Thoracic aorta (tissue), 2 donors: ENCODE measurements at regions not wholly inside any gene's neighbourhood (a gene's known extent, or its start where the extent isn't known, plus 50 kb on each side); places are given as distances from the start of the nearest gene placed in this dataset.

Experiments used
- ATAC-seq: fragments of 150-250 bp; one replicate; pipeline ENCODE4 v1.8.0; 2017; ENCODE audit warnings: low read depth; ENCODE audit not compliant: insufficient number of reproducible peaks, low FRiP score
- DNase-seq: peaks from one replicate; pipeline ENCODE4 v3.0.0-alpha.2; 2020; ENCODE audit warnings: low spot score
- H3K27ac ChIP-seq, 2 donors: fragments of 200-600 bp; sonication (generic); 1 replicate in 1 of 2; 2 replicates in 1 of 2; pipeline ENCODE4 v1.5.1; 2016; ENCODE audit warnings: mild to moderate bottlenecking in 2 of 2, moderate library complexity in 2 of 2
- H3K27me3 ChIP-seq: fragments of 200-600 bp; sonication (generic); replicated peaks from 2 replicates; pipeline ENCODE4 v1.6.0; 2016; ENCODE audit warnings: mild to moderate bottlenecking; ENCODE audit not compliant: insufficient read depth
- H3K36me3 ChIP-seq: fragments of 200-600 bp; sonication (generic); one replicate; pipeline ENCODE4 v1.5.1; 2016
- H3K4me1 ChIP-seq, 2 donors: fragments of 200-600 bp; sonication (generic); 1 replicate in 1 of 2; 2 replicates in 1 of 2; pipeline versions ENCODE4 v1.5.1 to v1.6.0; 2016; ENCODE audit warnings: low read depth in 2 of 2, mild to moderate bottlenecking in 1 of 2; ENCODE audit not compliant: control insufficient read depth in 1 of 2
- H3K4me3 ChIP-seq: fragments of 200-600 bp; sonication (generic); 2 replicates; pipeline ENCODE4 v1.5.1; 2016; ENCODE audit warnings: mild to moderate bottlenecking
- H3K9me3 ChIP-seq: fragments of 200-600 bp; sonication (generic); 2 replicates; pipeline ENCODE4 v1.5.1; 2016
- CTCF ChIP-seq: fragments of 200-600 bp; sonication (generic); IDR thresholded peaks from one replicate; pipeline ENCODE4 v1.5.1; 2019; ENCODE audit warnings: antibody characterized with exemption

DNA sequence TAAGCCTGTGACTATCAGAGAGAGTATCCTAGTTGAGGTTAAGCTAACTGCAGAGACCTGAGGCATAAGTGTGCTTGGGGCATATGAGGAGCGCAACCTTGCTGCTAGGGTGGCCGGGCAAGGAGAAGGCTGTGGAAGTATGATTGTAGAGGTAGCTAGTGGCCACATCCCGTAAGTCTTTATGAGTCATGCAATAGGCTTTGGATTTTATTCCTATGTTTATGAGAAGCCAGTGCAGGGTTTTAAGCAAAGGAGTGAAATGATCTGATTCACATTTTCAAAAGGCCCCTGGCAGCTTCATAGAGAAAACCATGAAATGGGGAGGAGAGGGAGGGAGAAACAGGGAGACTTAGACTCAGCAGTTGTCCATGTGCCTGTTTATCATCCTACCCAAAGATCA, 92.1 kb upstream of the WDFY3 start:
- no peaks in the 10 kb centered on the region for H3K9me3 ChIP-seq
- no peaks in the 10 kb centered on the region for H3K36me3 ChIP-seq
- no peak overlapping the region for H3K27ac ChIP-seq
- H3K4me3 ChIP-seq = no peak overlapping the region
- H3K27me3 ChIP-seq = no peaks in the 10 kb centered on the region
- DNase-seq = no peak
- TF ChIP-seq CTCF = no peak
- H3K4me1 ChIP-seq = no peaks in the 10 kb centered on the region
- no peak for ATAC-seq

GRCh38 chr4:85061974-85062373, 95.5 kb upstream of the WDFY3 start:
- no peak overlapping the region for H3K27ac ChIP-seq
- H3K27me3 ChIP-seq = no peaks in the 10 kb centered on the region
- H3K9me3 ChIP-seq = no peaks in the 10 kb centered on the region

DNA sequence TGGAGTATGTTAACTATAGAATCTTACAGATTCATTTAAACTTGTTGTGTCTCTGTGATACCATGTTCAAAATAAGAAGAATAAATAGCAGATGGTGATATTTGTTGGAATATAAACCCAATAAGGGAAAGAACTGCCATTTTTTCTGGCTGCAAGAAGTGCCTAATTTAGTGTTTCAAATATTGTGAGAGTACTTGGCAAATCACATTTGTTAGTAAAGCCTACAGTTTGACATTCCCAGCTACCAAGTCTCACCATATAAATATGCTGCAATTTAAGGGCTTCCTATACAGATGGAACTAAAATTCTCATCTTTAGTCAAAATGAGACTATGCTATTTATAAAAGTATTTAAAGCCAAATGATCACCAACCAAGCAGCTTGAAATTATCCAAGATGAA, 96.0 kb upstream of the WDFY3 start:
- ATAC-seq = no peak
- TF ChIP-seq CTCF = no peak

More at GRCh38 chr4:85061974-85062373, 95.5 kb upstream of the WDFY3 start:
- Histone ChIP-seq H3K36me3 (no peaks in the 10 kb centered on the region), H3K4me3 (no peak overlapping the region), H3K4me1 (no peaks in the 10 kb centered on the region)
- ATAC-seq (no peak), DNase-seq (no peak)
- TF ChIP-seq CTCF = no peak

GRCh38 chr4:85067342-85067741, 100.9 kb upstream of the WDFY3 start:
- DNase-seq (no peak), ATAC-seq (no peak)
- Histone ChIP-seq H3K27ac (no peak overlapping the region), H3K4me3 (no peak overlapping the region), H3K36me3 (no peaks in the 10 kb centered on the region), H3K9me3 (no peaks in the 10 kb centered on the region), H3K4me1 (no peaks in the 10 kb centered on the region), H3K27me3 (no peaks in the 10 kb centered on the region)
- no peak for TF ChIP-seq CTCF

More for the DNA sequence above, 96.0 kb upstream of the WDFY3 start:
- H3K36me3 ChIP-seq = no peaks in the 10 kb centered on the region
- H3K4me1 ChIP-seq = no peaks in the 10 kb centered on the region
- no peak overlapping the region for H3K27ac ChIP-seq
- no peak for DNase-seq
- no peaks in the 10 kb centered on the region for H3K27me3 ChIP-seq
- no peaks in the 10 kb centered on the region for H3K9me3 ChIP-seq
- H3K4me3 ChIP-seq = no peak overlapping the region

DNA sequence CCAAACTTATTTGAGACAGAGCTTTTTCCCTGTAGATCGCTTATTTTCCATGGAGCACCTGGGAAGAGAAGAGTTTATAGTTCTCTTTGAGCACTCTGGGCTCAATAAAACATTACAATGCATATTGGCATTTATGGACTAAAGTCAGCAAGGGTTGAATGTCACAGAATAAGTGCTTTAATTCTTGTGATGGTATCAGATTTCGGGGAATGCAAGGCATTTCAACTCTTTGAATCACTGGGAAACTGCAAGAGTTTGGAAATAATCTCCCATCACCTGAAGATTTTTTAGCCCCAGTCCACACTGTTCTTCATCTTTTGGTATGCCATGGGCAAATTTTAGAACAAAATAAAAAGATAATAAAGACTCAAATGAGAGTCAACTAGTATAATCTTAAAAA, 111.5 kb upstream of the WDFY3 start:
- Histone ChIP-seq H3K27ac (no peak overlapping the region), H3K4me1 (no peaks in the 10 kb centered on the region), H3K4me3 (no peak overlapping the region), H3K36me3 (no peaks in the 10 kb centered on the region), H3K9me3 (no peaks in the 10 kb centered on the region), H3K27me3 (no peaks in the 10 kb centered on the region)
- no peak for TF ChIP-seq CTCF
- DNase-seq = no peak
- no peak for ATAC-seq
